Nephron progenitor cell (in vitro differentiated cells): ENCODE measurements at regions not wholly inside any gene's neighbourhood (a gene's known extent, or its start where the extent isn't known, plus 50 kb on each side); places are given as distances from the start of the nearest gene placed in this dataset.
"Not testable (repeated sequence)": the region's sequence is repeated elsewhere in the genome, so short reads cannot be mapped to it uniquely, and the experiment has no call there.

Experiments used
- DNase-seq: peaks from one replicate; pipeline ENCODE4 v3.0.0; 2021
- H3K27ac Mint-ChIP-seq: 2 replicates; pipeline ENCODE4 v1.8.0; 2021; ENCODE audit warnings: mild to moderate bottlenecking, moderate library complexity, mixed read lengths
- H3K27me3 Mint-ChIP-seq: 2 replicates; pipeline ENCODE4 v1.8.0; 2021; ENCODE audit warnings: mild to moderate bottlenecking, low read depth, mixed read lengths; ENCODE audit not compliant: poor library complexity
- H3K36me3 Mint-ChIP-seq: 2 replicates; pipeline ENCODE4 v1.8.0; 2021; ENCODE audit warnings: low read depth, mixed read lengths
- H3K4me1 Mint-ChIP-seq: 2 replicates; pipeline ENCODE4 v1.8.0; 2021; ENCODE audit warnings: mixed read lengths
- H3K4me3 Mint-ChIP-seq: 2 replicates; pipeline ENCODE4 v1.8.0; 2021; ENCODE audit warnings: mild to moderate bottlenecking, moderate library complexity, mixed read lengths
- H3K9me3 Mint-ChIP-seq: 2 replicates; pipeline ENCODE4 v1.8.0; 2021; ENCODE audit warnings: mild to moderate bottlenecking, moderate library complexity, mixed read lengths
- TF ChIP-seq, protein P1 (sequence below): fragments of 200-600 bp; sonication (generic); IDR thresholded peaks from 2 replicates; pipeline ENCODE4 v1.5.0; 2021; ENCODE audit warnings: antibody characterized with exemption

DNA sequence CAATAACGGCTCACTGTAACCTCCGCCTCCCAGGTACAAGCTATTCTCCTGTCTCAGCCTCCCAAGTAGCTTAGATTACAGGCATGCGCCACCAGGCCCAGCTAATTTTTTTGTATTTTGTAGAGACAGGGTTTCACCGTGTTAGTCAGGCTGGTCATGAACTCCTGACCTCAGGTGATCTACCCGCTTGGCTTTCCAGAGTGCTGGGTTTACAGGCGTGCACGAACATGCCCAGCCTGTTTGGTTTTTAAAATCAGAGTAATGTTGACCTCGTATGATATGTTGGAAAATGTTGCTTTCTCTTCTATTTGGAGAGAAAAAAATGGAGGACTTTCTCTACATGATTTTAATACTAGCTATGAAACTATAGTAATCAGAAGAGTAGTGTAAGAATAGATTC, 386.2 kb downstream of the PTH2R start:
- Mint-ChIP-seq H3K27me3 (no peaks in the 10 kb centered on the region), H3K4me3 (no peak overlapping the region), H3K4me1 (no peaks in the 10 kb centered on the region), H3K27ac (no peak overlapping the region), H3K36me3 (no peaks in the 10 kb centered on the region), H3K9me3 (no peaks in the 10 kb centered on the region)
- TF ChIP-seq, protein P1, sequence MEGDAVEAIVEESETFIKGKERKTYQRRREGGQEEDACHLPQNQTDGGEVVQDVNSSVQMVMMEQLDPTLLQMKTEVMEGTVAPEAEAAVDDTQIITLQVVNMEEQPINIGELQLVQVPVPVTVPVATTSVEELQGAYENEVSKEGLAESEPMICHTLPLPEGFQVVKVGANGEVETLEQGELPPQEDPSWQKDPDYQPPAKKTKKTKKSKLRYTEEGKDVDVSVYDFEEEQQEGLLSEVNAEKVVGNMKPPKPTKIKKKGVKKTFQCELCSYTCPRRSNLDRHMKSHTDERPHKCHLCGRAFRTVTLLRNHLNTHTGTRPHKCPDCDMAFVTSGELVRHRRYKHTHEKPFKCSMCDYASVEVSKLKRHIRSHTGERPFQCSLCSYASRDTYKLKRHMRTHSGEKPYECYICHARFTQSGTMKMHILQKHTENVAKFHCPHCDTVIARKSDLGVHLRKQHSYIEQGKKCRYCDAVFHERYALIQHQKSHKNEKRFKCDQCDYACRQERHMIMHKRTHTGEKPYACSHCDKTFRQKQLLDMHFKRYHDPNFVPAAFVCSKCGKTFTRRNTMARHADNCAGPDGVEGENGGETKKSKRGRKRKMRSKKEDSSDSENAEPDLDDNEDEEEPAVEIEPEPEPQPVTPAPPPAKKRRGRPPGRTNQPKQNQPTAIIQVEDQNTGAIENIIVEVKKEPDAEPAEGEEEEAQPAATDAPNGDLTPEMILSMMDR = no peak
- no peak for DNase-seq

DNA sequence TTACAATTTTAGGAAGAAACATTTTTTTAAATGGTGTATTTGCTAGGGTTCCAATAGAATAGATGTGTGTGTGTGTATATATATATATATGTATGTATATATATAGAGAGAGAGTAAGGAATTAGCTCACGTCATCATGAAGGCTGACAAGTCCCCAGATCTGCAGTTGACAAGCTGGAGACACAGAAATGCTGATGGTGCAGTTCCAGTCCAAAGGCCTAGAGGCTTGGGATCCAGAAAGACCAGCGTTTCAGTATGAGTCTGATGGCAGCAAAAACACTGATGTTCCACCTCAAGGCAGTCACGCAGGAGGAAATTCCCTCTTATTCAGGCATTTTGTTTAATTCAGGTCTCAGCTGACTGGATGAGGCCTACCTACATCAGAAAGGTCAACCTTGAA, 386.8 kb downstream of the PTH2R start:
- Mint-ChIP-seq H3K4me3 (no peak overlapping the region), H3K4me1 (no peaks in the 10 kb centered on the region), H3K36me3 (no peaks in the 10 kb centered on the region), H3K27ac (no peak overlapping the region), H3K9me3 (no peaks in the 10 kb centered on the region), H3K27me3 (no peaks in the 10 kb centered on the region)
- DNase-seq = no peak
- TF ChIP-seq, protein P1 = no peak

DNA sequence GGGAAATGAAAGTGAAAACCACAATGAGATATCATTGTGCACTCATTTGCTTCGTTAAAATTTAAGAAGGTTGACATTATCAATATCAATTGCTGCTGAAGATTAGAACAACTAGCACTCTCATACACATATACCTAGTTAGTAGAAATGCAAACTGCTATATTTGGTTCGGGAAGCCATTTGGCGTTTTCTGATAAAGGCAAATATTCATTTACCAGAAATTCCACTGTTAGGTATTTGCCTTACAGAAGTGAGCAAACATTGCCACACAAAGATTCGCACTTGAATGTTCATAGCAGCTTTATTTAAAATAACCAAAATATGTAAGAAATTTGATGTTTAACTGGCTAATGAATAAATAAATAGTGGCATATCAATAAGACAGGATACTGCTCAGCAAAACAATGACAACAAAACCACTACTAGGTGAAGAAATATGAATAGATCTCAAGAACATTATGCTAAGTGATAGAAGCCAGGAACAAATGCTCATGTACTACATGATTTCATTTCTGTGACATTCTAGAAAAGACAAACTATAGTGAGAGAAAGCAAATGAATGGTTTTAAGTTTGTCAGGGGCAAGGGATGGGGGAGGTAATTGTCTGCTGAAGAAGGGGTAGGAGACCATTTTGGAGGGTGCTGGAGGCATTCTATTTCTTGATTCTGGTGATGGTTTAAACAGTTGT, 387.8 kb downstream of the PTH2R start:
- no peaks in the 10 kb centered on the region for H3K4me1 Mint-ChIP-seq
- no peaks in the 10 kb centered on the region for H3K27me3 Mint-ChIP-seq
- H3K27ac Mint-ChIP-seq = no peak overlapping the region
- H3K36me3 Mint-ChIP-seq = no peaks in the 10 kb centered on the region
- no peaks in the 10 kb centered on the region for H3K9me3 Mint-ChIP-seq
- no peak overlapping the region for H3K4me3 Mint-ChIP-seq
- DNase-seq = no peak
- TF ChIP-seq, protein P1 = no peak

DNA sequence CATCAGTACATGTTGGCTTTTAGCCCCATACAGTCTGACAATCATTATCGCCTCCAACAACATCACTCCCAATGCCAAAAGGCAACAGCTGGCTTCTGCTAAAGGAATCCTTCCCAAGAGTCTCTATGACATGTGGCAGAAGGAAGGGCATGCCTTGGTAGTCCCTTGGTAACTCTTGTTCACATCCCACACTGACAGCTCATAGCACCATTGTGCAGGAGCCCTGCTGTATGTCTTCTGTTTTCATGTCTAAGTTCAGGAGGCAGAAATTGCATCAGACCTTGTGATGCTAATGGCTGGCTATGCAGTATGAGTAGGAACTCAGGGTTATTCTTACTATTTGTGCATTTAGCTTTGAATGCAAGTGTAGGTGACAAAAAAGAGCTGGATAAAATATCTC, 392.1 kb downstream of the PTH2R start:
- Mint-ChIP-seq H3K4me3 (no peak overlapping the region), H3K4me1 (no peaks in the 10 kb centered on the region), H3K9me3 (peaks cover 17% of the 10 kb centered on the region), H3K27me3 (no peaks in the 10 kb centered on the region), H3K27ac (no peak overlapping the region), H3K36me3 (no peaks in the 10 kb centered on the region)
- DNase-seq = no peak
- TF ChIP-seq, protein P1 = no peak

DNA sequence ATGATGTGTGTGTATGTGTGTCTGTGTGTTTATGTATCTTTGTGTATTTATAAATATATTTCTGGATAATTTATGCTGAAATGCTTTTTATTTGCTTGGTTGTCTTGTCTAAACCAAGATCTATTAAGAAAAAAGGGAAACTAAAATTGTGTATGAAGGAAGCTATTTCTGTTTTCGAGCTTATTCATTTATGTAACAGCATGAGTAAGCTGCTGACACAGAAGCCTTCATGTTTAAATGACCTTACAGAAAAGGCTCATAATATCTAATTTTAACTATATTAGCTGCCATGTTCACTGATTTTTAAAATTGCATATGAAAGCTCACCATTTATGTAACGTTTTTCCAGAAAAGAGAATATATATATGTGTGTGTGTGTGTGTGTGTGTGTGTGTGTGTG, 392.8 kb downstream of the PTH2R start:
- H3K27ac Mint-ChIP-seq = no peak overlapping the region
- H3K36me3 Mint-ChIP-seq = no peaks in the 10 kb centered on the region
- H3K4me3 Mint-ChIP-seq = no peak overlapping the region
- H3K4me1 Mint-ChIP-seq = no peaks in the 10 kb centered on the region
- no peak for DNase-seq
- TF ChIP-seq, protein P1 = no peak
- H3K9me3 Mint-ChIP-seq = peaks cover 19% of the 10 kb centered on the region
- H3K27me3 Mint-ChIP-seq = no peaks in the 10 kb centered on the region

DNA sequence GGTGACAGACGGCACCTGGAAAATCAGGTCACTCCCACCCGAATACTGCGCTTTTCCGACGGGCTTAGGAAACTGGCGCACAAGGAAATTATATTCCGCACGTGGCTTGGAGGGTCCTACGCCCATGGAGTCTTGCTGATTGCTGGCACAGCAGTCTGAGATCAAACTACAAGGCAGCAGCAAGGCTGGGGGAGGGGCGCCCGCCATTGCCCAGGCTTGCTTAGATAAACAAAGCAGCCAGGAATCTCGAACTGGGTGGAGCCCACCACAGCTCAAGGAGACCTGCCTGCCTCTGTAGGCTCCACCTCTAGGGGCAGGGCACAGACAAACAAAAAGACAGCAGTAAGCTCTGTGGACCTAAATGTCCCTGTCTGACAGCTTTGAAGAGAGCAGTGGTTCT, 394.3 kb downstream of the PTH2R start:
- H3K4me1 Mint-ChIP-seq, H3K4me3 Mint-ChIP-seq, H3K27ac Mint-ChIP-seq, H3K36me3 Mint-ChIP-seq, H3K27me3 Mint-ChIP-seq: not testable (repeated sequence)
- DNase-seq = peak; percentile 10
- H3K9me3 Mint-ChIP-seq = peaks cover 19% of the 10 kb centered on the region
